HEK293T (cell line): ENCODE measurements at regions not wholly inside any gene's neighbourhood (a gene's known extent, or its start where the extent isn't known, plus 50 kb on each side); places are given as distances from the start of the nearest gene placed in this dataset.

Experiments used
- ARNT ChIP-seq: fragments of 450-650 bp; IDR thresholded peaks from 2 replicates; pipeline ENCODE4 v1.6.1; 2017; ENCODE audit warnings: mild to moderate bottlenecking
- BHLHE40 ChIP-seq: fragments of 450-650 bp; IDR thresholded peaks from 2 replicates; pipeline ENCODE4 v1.6.1; 2016; ENCODE audit warnings: mild to moderate bottlenecking, moderate library complexity, borderline replicate concordance
- CTBP1 ChIP-seq: fragments of 450-650 bp; IDR thresholded peaks from 2 replicates; pipeline ENCODE4 v1.6.1; 2016; ENCODE audit warnings: borderline replicate concordance
- ELF4 ChIP-seq: fragments of 450-650 bp; IDR thresholded peaks from 2 replicates; pipeline ENCODE4 v1.6.1; 2017; ENCODE audit warnings: antibody characterized with exemption
- FOXA1 ChIP-seq: fragments of 450-650 bp; IDR thresholded peaks from 2 replicates; pipeline ENCODE4 v1.6.1; 2016; ENCODE audit warnings: mild to moderate bottlenecking
- FOXM1 ChIP-seq: fragments of 450-650 bp; IDR thresholded peaks from 2 replicates; pipeline ENCODE4 v1.6.1; 2017; ENCODE audit warnings: mild to moderate bottlenecking, borderline replicate concordance
- NFRKB ChIP-seq: fragments of 450-650 bp; IDR thresholded peaks from 2 replicates; pipeline ENCODE4 v1.6.1; 2016; ENCODE audit warnings: mild to moderate bottlenecking, moderate library complexity
- PKNOX1 ChIP-seq: fragments of 450-650 bp; IDR thresholded peaks from 2 replicates; pipeline ENCODE4 v1.6.1; 2016
- SP1 ChIP-seq: fragments of 450-650 bp; IDR thresholded peaks from 2 replicates; pipeline ENCODE4 v1.6.1; 2017
- SUZ12 ChIP-seq: fragments of 450-650 bp; IDR thresholded peaks from 2 replicates; pipeline ENCODE4 v1.6.1; 2016; ENCODE audit warnings: mild to moderate bottlenecking
- TARDBP ChIP-seq: fragments of 450-650 bp; IDR thresholded peaks from 2 replicates; pipeline ENCODE4 v1.6.1; 2016
- ZNF384 ChIP-seq: fragments of 450-650 bp; IDR thresholded peaks from 2 replicates; pipeline ENCODE4 v1.6.1; 2016

- TF ChIP-seq SP1 (no peak), PKNOX1 (no peak), SUZ12 (no peak), ELF4 (no peak), NFRKB (no peak), FOXM1 (no peak), ARNT (no peak), FOXA1 (no peak), ZNF384 (no peak), CTBP1 (no peak), BHLHE40 (no peak), TARDBP (no peak)
These were observed 271.4 kb upstream of the SRRM4 start for GRCh38 chr12:118709946-118710345.
